ENCODE measurements at regions not wholly inside any gene's neighbourhood (a gene's known extent, or its start where the extent isn't known, plus 50 kb on each side); places are given as distances from the start of the nearest gene placed in this dataset.

DNA sequence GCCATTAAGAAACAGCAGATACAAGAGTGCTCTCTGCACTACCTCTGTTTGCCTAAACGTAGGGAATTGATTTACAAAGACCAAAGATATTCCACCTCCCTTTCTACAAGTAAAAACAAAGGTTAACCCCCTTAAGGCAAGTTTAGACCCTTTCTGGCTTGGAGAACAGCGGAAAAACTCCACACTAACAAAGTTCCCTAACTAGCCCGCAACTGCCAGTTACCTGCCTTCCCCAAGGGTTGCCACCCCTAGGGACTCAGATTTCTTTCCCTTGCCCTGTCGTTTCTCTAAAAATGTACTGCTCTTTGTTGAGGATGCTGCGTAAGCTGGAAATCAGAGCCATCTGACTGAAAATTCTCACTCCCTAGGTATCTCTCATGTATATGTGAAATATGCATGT lies 627.5 kb upstream of the SOX11 start:
- Histone ChIP-seq H3K36me3 (replicated peaks; ENCODE audit: control insufficient read depth, insufficient read depth, low read length) (no peaks in the 10 kb centered on the region), H3K27me3 (ENCODE audit: control insufficient read depth, insufficient read depth, low read length) (no peaks in the 10 kb centered on the region), H3K4me3 (ENCODE audit: insufficient read depth, low read depth, low read length) (no peak overlapping the region)
- peak; percentile 10 for DNase-seq

DNA sequence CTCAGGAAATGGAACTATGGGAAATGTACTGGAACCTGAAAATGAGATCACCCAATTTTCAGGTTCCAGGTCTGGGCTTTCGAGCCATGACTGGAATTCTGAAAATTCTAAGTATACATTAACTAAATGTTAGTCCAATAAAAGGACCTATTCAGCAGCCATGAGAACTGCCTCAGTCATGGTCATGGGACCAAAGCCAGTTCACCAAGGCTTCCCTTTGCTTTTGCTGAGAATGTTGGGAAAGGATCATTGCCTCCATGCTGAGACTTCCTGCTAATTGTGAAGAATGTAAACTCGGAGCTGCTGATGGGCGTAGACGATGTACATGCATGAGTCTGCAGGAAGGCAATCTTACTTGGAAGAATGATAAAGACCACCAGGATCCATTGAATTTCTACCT lies 624.4 kb upstream of the SOX11 start:
- no peaks in the 10 kb centered on the region for H3K27me3 ChIP-seq (ENCODE audit: control insufficient read depth, insufficient read depth, low read length)
- no peak for DNase-seq
- no peaks in the 10 kb centered on the region for H3K36me3 ChIP-seq (replicated peaks; ENCODE audit: control insufficient read depth, insufficient read depth, low read length)
- no peak overlapping the region for H3K4me3 ChIP-seq (ENCODE audit: insufficient read depth, low read depth, low read length)

DNA sequence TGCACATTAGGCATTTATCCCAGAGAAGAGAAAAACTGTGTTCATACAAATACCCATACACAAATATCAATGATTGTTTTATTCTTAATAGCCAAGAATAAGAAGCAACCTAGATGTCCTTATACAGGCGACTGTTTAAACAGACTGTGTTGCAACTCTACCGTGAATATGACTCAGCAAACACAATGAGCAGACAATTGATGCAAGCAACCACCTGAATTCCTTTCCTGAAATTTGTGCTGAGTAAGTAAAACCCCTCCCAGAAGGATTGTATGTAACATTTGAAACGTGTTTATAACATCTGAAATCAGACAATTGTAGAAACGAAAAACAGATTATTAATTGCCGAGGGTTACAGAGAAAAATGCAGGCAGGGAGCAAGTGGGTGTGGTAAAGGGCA lies 621.9 kb upstream of the SOX11 start:
- DNase-seq, result no peak
- H3K27me3 ChIP-seq (ENCODE audit: control insufficient read depth, insufficient read depth, low read length), result no peaks in the 10 kb centered on the region
- no peak overlapping the region for H3K4me3 ChIP-seq (ENCODE audit: insufficient read depth, low read depth, low read length)
- no peaks in the 10 kb centered on the region for H3K36me3 ChIP-seq (replicated peaks; ENCODE audit: control insufficient read depth, insufficient read depth, low read length)

- DNase-seq, result no peak
- Histone ChIP-seq H3K27me3 (ENCODE audit: control insufficient read depth, insufficient read depth, low read length) (no peaks in the 10 kb centered on the region), H3K36me3 (replicated peaks; ENCODE audit: control insufficient read depth, insufficient read depth, low read length) (no peaks in the 10 kb centered on the region), H3K4me3 (ENCODE audit: insufficient read depth, low read depth, low read length) (no peak overlapping the region)
These were observed 617.5 kb upstream of the SOX11 start for GRCh38 chr2:5074733-5075132.

DNA sequence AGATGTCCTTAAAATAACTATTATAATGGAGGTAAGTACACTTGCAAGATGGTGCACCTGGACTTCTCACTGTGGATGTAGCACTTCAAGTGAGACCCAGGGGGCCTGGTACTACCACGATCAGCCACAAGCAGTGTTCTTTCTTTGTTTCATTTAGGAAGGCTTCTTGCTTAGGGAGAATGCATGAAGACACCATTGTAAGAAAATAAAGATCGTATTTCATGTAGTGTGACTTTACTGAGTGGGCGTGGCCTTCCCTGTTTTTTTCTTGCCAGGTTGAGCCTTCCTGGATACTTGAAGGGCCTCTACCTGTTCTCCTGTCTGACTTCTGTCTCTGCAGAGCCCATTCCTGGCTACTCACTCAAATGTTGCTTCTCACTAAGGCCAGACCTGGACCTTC lies 615.6 kb upstream of the SOX11 start:
- peak; percentile 34 for DNase-seq
- Histone ChIP-seq H3K4me3 (ENCODE audit: insufficient read depth, low read depth, low read length) (no peak overlapping the region), H3K36me3 (replicated peaks; ENCODE audit: control insufficient read depth, insufficient read depth, low read length) (no peaks in the 10 kb centered on the region), H3K27me3 (ENCODE audit: control insufficient read depth, insufficient read depth, low read length) (no peaks in the 10 kb centered on the region)

GRCh38 chr2:5077479-5078089 lies 614.6 kb upstream of the SOX11 start:
- H3K27me3 ChIP-seq (ENCODE audit: control insufficient read depth, insufficient read depth, low read length), result no peaks in the 10 kb centered on the region
- no peak overlapping the region for H3K4me3 ChIP-seq (ENCODE audit: insufficient read depth, low read depth, low read length)
- no peak for DNase-seq
- H3K36me3 ChIP-seq (replicated peaks; ENCODE audit: control insufficient read depth, insufficient read depth, low read length), result no peaks in the 10 kb centered on the region

DNA sequence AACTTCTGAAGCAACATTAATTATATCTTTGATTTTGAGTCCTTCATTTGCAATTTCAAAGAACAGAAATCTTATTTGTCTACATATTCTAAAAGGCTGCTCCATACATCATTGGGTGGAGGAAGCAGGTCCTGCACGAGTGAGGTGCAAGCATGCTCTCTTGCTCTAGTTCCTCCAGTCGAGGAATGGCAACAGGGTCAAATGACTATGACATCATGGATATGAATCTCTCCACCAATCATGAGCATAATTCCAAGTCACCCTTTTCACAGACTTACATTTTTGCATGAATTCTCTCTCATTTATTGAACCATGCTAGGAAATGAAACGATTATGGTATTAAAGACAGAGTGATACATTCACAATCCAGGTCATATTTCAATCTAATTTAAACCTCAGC lies 608.8 kb upstream of the SOX11 start:
- DNase-seq, result no peak

GRCh38 chr2:5089409-5089808 lies 602.8 kb upstream of the SOX11 start:
- Histone ChIP-seq H3K27me3 (ENCODE audit: control insufficient read depth, insufficient read depth, low read length) (no peaks in the 10 kb centered on the region), H3K4me3 (ENCODE audit: insufficient read depth, low read depth, low read length) (no peak overlapping the region), H3K36me3 (replicated peaks; ENCODE audit: control insufficient read depth, insufficient read depth, low read length) (no peaks in the 10 kb centered on the region)
- no peak for DNase-seq

More for the DNA sequence above, 608.8 kb upstream of the SOX11 start:
- Histone ChIP-seq H3K36me3 (replicated peaks; ENCODE audit: control insufficient read depth, insufficient read depth, low read length) (no peaks in the 10 kb centered on the region), H3K4me3 (ENCODE audit: insufficient read depth, low read depth, low read length) (no peak overlapping the region), H3K27me3 (ENCODE audit: control insufficient read depth, insufficient read depth, low read length) (no peaks in the 10 kb centered on the region)

- Histone ChIP-seq H3K36me3 (replicated peaks; ENCODE audit: control insufficient read depth, insufficient read depth, low read length) (no peaks in the 10 kb centered on the region), H3K4me3 (ENCODE audit: insufficient read depth, low read depth, low read length) (no peak overlapping the region), H3K27me3 (ENCODE audit: control insufficient read depth, insufficient read depth, low read length) (no peaks in the 10 kb centered on the region)
- DNase-seq, result no peak
These were observed 599.1 kb upstream of the SOX11 start for GRCh38 chr2:5093056-5093455.

GRCh38 chr2:5093518-5093917 lies 598.7 kb upstream of the SOX11 start:
- no peak overlapping the region for H3K4me3 ChIP-seq (ENCODE audit: insufficient read depth, low read depth, low read length)
- no peaks in the 10 kb centered on the region for H3K36me3 ChIP-seq (replicated peaks; ENCODE audit: control insufficient read depth, insufficient read depth, low read length)
- DNase-seq, result no peak

DNA sequence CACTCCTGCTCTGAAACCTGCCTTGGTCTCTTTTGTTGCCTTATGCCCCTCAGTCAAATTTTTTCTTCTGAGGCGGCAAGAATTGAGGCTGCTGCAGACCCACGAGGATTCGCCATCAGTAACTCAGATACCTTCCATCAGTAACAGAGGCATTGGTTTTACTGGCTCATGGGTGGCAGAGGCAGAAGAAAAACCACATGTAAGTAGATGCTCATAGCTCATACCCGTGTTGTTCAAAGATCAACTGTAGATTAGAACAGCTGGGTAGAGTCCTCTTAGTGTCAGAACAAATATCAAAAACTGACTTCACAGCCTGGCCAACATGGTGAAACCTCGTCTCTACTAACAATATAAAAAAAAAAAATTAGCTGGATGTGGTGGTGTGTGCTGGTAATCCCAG lies 598.0 kb upstream of the SOX11 start:
- H3K27me3 ChIP-seq (ENCODE audit: control insufficient read depth, insufficient read depth, low read length), result no peaks in the 10 kb centered on the region
- no peaks in the 10 kb centered on the region for H3K36me3 ChIP-seq (replicated peaks; ENCODE audit: control insufficient read depth, insufficient read depth, low read length)
- no peak for DNase-seq
- H3K4me3 ChIP-seq (ENCODE audit: insufficient read depth, low read depth, low read length), result no peak overlapping the region

More at GRCh38 chr2:5093518-5093917, 598.7 kb upstream of the SOX11 start:
- no peaks in the 10 kb centered on the region for H3K27me3 ChIP-seq (ENCODE audit: control insufficient read depth, insufficient read depth, low read length)

- Histone ChIP-seq H3K4me3 (ENCODE audit: insufficient read depth, low read depth, low read length) (no peak overlapping the region), H3K36me3 (replicated peaks; ENCODE audit: control insufficient read depth, insufficient read depth, low read length) (no peaks in the 10 kb centered on the region), H3K27me3 (ENCODE audit: control insufficient read depth, insufficient read depth, low read length) (no peaks in the 10 kb centered on the region)
- DNase-seq, result no peak
These were observed 593.9 kb upstream of the SOX11 start for GRCh38 chr2:5098286-5098685.

GRCh38 chr2:5102823-5103222 lies 589.4 kb upstream of the SOX11 start:
- no peak overlapping the region for H3K4me3 ChIP-seq (ENCODE audit: insufficient read depth, low read depth, low read length)
- H3K27me3 ChIP-seq (ENCODE audit: control insufficient read depth, insufficient read depth, low read length), result no peaks in the 10 kb centered on the region
- H3K36me3 ChIP-seq (replicated peaks; ENCODE audit: control insufficient read depth, insufficient read depth, low read length), result no peaks in the 10 kb centered on the region
- no peak for DNase-seq

DNA sequence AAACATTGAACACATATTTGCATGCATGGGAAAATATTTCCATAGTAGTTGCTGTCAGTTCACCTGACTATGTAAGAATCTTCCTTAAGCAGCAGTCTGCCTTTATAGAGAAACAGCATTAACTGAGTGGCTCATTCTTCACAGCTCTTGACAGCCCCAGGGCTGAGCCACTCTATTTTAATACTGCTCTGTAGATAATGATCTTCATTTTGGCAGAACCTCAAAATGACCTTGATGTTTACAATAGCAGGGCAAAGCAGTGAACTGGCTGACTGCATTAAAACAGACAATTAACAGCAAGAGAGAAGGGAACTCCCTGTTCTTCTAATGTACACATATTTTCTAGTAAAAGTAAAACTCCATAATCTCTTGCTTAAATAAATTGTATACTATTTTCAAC lies 580.6 kb upstream of the SOX11 start:
- no peak for DNase-seq
- Histone ChIP-seq H3K27me3 (ENCODE audit: control insufficient read depth, insufficient read depth, low read length) (no peaks in the 10 kb centered on the region), H3K36me3 (replicated peaks; ENCODE audit: control insufficient read depth, insufficient read depth, low read length) (no peaks in the 10 kb centered on the region), H3K4me3 (ENCODE audit: insufficient read depth, low read depth, low read length) (no peak overlapping the region)

GRCh38 chr2:5119046-5119445 lies 573.1 kb upstream of the SOX11 start:
- no peaks in the 10 kb centered on the region for H3K36me3 ChIP-seq (replicated peaks; ENCODE audit: control insufficient read depth, insufficient read depth, low read length)
- no peaks in the 10 kb centered on the region for H3K27me3 ChIP-seq (ENCODE audit: control insufficient read depth, insufficient read depth, low read length)
- no peak for DNase-seq
- no peak overlapping the region for H3K4me3 ChIP-seq (ENCODE audit: insufficient read depth, low read depth, low read length)

DNA sequence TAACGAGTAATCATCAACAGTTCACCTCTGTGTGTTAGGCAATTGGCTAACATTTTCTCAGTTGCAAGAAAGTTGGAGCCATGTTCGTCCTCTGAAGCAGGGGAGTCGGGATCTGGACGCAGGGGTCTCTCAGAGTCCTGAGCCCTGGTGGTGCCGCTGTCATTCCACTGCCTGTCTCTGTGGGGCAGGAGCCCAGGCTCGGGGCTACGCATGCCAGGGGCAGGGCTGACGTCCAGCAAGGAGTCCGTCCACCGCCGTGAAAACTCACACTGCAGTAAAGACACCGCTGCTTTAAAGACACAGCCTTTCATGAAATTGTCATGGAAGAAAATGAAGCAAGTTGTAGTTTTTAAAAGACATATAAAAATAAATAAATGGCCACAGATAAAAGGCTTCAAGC lies 571.1 kb upstream of the SOX11 start:
- DNase-seq, result no peak
- no peak overlapping the region for H3K4me3 ChIP-seq (ENCODE audit: insufficient read depth, low read depth, low read length)
- no peaks in the 10 kb centered on the region for H3K27me3 ChIP-seq (ENCODE audit: control insufficient read depth, insufficient read depth, low read length)
- no peaks in the 10 kb centered on the region for H3K36me3 ChIP-seq (replicated peaks; ENCODE audit: control insufficient read depth, insufficient read depth, low read length)
